GM12801 (cell line): ENCODE measurements at regions not wholly inside any gene's neighbourhood (a gene's known extent, or its start where the extent isn't known, plus 50 kb on each side); places are given as distances from the start of the nearest gene placed in this dataset.

Source experiments
- TF ChIP-seq, protein P1 (sequence below): IDR thresholded peaks from one replicate; pipeline ENCODE4 v1.5.1; 2011; ENCODE audit warnings: control low read depth; ENCODE audit not compliant: insufficient read length; ENCODE audit errors: extremely low read depth

DNA sequence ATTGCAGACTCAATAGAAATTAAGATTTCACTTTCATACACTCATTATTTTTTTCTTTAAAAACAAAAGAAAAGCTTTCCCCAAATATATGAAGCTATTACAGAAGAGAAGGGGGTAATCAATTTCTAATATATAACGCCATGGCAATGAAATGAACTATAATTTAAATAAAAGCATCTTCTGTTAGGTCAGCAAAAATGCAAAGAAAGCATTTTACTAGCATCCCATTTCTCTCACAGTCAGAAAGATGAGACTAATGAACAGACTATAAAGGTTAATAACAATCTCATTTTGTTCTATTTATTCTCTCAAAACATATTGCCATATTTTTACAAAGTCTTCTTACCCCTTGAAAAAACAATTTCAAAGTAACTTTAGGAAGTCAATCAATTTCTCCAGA lies 89.0 kb downstream of the TRIML1 start:
- TF ChIP-seq, protein P1, sequence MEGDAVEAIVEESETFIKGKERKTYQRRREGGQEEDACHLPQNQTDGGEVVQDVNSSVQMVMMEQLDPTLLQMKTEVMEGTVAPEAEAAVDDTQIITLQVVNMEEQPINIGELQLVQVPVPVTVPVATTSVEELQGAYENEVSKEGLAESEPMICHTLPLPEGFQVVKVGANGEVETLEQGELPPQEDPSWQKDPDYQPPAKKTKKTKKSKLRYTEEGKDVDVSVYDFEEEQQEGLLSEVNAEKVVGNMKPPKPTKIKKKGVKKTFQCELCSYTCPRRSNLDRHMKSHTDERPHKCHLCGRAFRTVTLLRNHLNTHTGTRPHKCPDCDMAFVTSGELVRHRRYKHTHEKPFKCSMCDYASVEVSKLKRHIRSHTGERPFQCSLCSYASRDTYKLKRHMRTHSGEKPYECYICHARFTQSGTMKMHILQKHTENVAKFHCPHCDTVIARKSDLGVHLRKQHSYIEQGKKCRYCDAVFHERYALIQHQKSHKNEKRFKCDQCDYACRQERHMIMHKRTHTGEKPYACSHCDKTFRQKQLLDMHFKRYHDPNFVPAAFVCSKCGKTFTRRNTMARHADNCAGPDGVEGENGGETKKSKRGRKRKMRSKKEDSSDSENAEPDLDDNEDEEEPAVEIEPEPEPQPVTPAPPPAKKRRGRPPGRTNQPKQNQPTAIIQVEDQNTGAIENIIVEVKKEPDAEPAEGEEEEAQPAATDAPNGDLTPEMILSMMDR = no peak

DNA sequence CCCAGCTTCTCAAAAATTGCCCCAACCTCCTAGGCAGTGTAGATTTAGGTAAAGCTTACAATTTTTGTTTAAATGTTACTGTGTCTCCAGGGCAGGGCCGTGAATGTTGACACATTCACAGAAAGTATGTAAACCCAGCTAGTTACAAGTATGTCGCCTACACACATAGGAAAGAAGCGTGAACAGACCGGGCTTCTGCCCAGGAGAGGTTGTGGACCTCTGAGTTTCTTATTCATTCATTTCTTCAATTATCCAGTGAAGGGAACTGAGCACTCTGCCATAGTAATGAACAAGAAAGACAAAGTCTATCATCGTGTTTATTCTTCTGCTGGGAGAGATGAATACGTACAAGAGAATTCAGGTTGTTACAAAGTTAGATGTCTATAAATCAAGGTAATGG lies 93.2 kb downstream of the TRIML1 start:
- TF ChIP-seq, protein P1 = no peak

DNA sequence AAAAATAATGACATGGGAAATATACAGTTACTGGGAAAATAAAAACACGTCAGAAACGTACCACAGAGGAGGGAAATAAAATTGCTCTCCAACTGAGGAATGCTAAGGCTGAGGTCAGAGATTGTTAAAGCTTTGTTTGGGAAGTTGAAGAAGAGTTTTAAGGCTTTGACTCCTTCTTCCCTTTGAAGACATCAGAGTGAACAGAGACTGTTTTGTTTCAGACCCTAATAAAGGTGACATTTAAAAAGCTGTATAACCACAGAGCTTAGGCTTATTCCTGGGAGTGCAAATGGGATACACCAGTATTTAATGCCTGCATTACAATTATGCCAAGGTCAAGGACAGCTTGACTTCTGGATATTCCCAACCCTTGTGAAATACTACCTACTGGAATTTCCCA lies 102.8 kb downstream of the TRIML1 start:
- TF ChIP-seq, protein P1 = no peak

DNA sequence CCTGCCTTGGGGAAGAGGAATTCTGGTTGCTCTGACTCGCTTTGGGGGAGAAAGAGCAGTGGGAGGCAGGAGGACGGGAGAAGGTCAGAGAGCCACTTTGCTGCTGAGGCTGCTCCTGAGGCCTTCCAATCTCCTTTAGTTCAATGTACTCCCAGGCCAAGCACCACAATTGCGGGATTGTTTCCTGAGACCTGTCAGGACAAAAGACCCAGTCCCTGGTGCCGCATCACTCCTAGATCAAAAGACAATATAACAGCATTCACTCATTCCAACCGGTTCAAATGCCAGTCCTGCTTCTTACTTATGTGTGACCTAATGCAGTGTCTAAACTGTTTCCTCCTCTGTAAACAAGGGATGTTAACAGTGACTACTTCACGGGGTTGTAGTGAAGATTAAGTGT lies 106.4 kb downstream of the TRIML1 start:
- TF ChIP-seq, protein P1 = no peak

DNA sequence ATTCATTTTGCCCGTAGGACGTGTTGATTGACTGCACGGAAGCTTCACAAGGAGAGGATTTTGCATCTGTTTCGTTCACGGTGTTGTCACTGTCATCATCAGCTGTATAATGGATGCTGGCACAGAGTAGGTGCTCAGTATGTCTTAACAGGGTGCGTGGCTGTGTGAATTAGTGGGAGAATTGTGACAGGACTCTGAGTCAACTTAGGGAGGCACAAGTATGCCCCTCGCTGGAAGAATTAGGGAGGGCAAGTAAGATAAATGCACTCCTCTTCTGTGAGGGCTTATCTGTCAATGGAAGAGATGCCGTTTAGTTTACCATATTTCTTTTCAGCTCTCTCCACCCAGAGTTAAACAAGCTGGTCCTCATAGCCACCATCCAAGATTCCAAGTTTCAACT lies 107.2 kb downstream of the TRIML1 start:
- TF ChIP-seq, protein P1 = no peak

DNA sequence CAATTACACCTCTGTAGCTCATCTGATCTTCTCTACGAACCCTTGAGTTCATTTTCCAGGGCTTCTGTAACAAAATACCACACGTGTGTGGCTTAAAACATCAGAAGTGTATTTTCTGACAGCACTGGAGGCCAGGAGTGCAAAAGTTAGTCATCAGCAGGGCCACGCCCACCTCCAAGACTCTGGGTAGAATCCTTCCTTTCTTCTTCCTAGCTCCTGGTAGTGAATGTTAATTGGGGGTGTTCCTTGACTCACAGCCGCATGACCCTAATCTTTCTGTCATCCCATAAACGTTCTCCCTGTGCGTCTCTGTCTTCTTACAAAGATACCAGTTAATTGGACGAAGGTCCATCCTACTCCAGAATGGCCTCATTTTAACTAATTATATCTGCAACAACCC lies 115.0 kb downstream of the TRIML1 start:
- TF ChIP-seq, protein P1 = no peak

DNA sequence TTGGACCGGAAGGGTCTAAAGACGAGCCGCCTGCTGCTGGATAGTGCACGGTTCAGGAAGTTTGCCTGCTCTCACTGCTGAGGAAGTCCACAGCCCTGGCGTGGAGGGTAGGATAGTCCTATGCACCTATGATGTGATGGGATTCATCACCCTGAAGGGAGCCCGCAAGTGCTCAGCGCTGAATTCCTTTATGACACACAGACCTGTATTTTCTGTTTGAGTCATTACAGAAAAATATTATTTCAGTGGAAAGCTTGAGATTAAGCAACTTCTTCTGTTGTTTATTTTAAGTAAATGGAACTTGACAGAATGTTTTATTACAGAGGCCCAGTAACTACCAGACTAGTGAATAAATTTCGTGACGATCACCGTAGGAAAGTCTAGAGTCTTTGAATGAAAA lies 123.2 kb downstream of the TRIML1 start:
- TF ChIP-seq, protein P1 = no peak

DNA sequence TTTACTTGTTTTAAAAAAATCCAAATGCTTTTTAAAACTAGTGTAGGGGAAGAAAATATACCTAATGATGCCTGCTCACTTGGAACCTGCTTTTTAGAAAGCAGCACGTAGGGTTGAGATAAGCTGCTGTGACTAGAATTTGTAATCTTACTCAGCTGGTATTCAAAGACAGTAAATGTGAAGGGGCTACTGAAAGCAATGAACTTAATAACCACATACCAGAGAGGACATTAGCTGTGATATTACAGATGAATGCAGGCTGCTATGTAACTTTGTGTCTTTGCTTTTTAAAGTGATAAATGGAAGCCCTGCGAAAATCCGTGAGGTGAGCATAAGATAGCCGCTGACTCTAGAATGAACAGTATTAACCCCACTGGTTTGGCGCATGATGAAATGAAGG lies 124.1 kb downstream of the TRIML1 start:
- TF ChIP-seq, protein P1 = no peak
